HG03175 (cell line): ENCODE measurements at regions not wholly inside any gene's neighbourhood (a gene's known extent, or its start where the extent isn't known, plus 50 kb on each side); places are given as distances from the start of the nearest gene placed in this dataset.
"Not testable (repeated sequence)": the region's sequence is repeated elsewhere in the genome, so short reads cannot be mapped to it uniquely, and the experiment has no call there.

Source experiments
- ATAC-seq: cut with Tn5 transposase; IDR thresholded peaks from one replicate; pipeline ENCODE4 v1.9.1; 2021; ENCODE audit warnings: mild to moderate bottlenecking, moderate library complexity; ENCODE audit not compliant: unreplicated experiment

DNA sequence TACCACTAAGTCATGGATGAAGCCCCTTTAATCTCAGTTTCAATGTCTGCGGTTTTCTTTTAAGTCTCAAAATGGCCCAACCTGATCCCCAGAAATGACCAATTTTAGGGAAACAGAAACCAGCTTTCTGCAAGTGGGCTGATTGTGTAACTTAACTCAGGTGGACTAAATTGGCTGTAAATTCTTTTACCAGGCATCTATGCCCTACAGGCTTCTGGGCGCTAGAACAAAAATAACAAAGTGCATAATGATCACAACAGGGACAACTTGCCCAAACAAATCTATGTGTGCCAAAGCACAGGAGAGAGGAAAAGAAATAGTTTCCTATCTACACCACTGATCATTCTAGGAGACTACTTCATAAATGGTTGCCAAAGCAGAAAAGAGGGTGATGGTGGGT lies 112.3 kb upstream of the SETBP1 start:
- ATAC-seq: no peak

DNA sequence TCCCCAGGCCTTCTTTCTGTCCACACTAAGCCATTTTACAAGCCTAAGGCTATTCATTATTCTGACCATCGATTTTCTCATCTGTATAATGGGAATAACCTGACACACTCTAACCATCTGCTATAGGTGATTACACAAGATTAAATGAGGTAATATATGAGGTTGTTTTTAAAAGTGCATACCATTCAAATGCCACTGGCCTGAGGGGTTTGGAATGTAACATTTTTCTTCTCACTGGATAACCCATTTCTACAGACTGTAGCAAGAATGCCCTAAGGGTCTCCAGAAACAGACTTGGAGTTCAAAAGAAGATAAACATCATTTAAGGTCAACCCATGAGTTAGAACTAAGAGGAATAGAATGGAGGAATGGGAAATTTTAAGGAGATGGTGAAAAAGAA lies 111.7 kb upstream of the SETBP1 start:
- no peak for ATAC-seq

GRCh38 chr18:44569391-44570055 lies 111.2 kb upstream of the SETBP1 start:
- no peak for ATAC-seq

GRCh38 chr18:44579028-44579702 lies 101.5 kb upstream of the SETBP1 start:
- ATAC-seq: peak; percentile 67

- ATAC-seq: no peak
Observed at GRCh38 chr18:44579745-44580144, 100.9 kb upstream of the SETBP1 start.

DNA sequence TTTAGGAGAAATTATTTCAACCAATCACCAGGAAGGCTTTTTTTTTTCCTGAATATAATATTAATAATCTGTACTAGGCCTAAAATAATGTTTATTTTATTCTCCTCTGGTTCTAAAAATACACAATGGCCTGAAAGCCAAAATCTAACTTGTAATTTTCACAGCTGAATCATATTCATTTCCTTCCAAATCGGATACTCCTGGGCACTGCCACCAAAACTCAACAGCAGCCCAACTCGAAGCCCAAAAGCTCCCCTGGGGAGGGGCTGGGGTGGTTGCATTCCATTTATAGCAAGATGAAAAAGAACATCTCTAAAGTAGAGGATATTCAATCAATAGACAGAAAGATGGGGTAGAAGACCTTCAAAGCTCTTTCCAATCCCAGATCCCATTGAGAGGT lies 100.5 kb upstream of the SETBP1 start:
- no peak for ATAC-seq

DNA sequence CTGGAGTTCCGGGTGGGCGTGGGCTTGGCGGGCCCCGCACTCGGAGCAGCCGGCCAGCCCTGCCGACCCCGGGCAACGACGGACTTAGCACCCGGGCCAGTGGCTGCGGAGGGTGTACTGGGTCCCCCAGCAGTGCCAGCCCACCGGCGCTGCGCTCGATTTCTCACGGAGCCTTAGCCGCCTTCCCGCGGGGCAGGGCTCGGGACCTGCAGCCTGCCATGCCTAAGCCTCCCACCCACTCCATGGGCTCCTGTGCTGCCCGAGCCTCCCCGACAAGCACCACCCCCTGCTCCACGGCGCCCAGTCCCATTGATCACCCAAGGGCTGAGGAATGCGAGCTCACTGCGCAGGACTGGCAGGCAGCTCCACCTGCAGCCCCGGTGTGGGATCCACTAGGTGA lies 99.9 kb upstream of the SETBP1 start:
- ATAC-seq: not testable (repeated sequence)

DNA sequence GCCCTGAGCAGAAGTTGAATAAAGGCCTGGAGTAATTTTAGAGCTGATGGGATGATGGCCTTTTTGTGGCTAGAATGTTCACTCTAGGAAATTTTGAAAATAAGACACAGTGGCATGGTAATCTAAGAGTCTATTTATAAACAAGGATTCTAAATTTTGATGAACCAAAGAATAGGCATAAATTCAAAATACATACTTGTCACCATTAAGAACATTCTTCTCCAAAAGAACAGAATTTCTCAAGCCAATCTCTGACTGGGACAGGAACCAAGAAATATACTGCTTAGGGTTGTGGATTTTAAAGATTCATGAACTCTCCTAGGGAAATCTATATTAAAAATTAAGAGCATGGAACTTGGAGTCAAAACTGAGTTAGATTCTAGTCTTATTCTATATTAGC lies 98.2 kb upstream of the SETBP1 start:
- ATAC-seq: no peak

DNA sequence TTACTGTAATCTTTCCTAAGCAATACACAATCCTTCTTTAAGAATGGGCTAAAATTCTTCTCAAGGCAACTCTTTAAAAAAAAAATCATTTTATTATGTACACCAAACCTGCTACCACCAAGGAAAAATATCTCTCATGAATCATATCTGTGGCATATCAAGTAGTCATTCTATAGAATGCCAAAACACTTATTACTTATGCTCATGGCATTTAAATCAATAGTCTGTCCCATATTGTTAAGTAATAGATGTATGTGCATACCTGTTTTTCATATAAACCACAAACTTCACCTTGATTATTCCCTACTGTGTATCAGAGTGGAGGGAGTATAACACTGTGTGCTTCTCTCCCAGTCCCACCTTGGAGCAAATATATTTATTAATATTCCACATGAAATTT lies 95.8 kb upstream of the SETBP1 start:
- no peak for ATAC-seq

DNA sequence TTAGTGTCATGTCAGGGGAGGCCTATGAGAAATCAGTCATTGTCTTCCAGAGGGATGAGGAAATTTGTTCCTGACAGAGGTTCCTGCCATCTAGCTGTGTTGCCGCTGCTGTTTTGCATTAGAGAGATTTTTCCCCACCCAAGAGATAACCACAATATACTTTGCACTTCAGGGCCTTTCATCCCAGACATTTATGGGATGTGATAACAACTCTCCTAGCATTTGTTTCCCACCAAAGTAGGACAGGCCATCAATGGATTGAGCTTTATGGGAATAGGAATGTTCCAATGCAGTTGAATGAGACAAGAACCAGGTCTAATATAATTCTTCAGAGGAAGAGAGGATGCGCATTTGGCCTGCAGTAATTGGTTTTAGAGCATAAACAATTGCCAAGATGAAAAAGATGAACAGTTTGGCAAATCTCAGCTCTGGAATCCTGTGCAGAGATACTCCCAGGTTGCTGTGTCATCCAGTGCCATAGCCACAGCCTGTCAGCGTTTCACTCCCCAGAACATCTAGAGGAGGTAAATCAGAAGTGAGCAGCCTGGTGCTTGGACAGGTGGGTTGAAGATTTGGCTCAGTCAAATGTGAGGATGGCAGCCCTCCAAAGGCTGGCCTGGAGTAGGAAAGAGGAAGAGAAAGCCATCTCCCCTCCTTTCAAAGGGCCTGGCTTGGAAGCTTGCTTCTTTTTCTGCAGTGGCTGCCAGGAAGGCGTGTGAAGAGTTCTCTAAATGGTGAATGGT lies 93.7 kb upstream of the SETBP1 start:
- no peak for ATAC-seq

DNA sequence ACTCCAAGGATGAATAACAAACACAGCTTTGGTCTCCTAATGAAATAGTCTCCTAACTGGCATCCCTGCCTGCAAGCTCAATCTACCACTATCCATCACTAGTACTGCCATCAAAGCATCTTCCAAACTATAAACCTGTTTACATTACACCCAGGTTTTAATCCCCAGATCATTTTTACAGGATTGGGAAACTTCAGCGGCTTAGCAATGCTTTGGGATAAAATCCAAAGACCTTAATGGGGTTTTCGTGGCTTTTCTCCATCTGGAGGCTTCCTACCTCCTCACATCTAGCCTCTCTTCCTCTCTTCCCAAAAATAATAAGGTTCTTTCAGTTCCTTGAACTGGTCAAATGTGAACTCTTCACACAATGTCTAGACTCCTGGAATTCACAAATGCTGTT lies 92.2 kb upstream of the SETBP1 start:
- no peak for ATAC-seq

DNA sequence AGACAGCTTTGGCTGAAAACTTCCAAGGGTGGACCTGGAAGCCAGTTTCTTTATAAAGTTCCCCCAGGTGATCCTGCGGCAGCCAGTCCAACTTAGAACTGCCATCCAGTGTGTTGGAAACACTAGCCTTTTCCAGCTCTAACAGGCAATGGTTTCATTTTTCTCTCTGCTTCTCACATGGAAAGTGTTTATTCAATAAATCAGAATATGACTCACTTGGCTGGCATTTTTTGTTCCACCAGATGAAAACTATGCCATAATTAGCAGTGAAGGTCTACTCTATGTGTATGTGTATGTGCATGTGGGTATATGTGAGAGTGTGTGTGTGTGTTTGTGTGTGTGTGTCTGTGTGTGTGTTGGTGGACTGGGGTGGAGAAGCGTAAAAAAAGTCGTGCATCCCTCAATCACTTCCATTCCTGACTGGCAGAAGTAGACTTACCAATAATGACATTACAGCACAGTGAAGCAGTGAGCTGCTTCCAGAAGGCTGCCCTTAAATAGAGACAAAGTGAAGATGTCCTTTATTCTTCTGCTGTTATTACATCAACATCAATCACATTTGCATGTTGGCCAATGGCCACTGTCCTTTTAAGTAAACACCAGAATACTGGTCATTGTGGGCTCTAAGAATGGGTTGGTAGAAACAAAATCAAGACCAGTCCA lies 90.9 kb upstream of the SETBP1 start:
- ATAC-seq: no peak

- ATAC-seq: no peak
Observed at GRCh38 chr18:44590956-44591670, 89.6 kb upstream of the SETBP1 start.

DNA sequence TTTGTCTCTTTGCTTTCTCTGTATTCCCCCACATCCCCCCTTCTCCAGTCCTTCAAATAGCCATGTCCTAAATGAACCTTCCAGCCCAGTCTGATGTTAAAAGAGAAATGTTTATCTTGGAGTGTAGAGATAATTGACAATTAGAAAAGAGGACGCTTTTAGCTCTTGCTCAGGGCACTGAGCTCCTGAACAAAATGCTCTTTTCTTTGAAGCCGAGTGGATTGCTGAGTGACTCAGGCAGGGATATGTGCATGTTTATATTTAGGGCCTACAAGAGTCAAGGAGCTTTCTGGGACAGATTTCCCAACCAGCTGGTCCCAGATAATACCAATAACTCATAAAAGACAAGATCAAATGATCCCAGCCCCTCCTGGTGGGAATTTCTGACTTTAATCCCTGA lies 88.0 kb upstream of the SETBP1 start:
- no peak for ATAC-seq

DNA sequence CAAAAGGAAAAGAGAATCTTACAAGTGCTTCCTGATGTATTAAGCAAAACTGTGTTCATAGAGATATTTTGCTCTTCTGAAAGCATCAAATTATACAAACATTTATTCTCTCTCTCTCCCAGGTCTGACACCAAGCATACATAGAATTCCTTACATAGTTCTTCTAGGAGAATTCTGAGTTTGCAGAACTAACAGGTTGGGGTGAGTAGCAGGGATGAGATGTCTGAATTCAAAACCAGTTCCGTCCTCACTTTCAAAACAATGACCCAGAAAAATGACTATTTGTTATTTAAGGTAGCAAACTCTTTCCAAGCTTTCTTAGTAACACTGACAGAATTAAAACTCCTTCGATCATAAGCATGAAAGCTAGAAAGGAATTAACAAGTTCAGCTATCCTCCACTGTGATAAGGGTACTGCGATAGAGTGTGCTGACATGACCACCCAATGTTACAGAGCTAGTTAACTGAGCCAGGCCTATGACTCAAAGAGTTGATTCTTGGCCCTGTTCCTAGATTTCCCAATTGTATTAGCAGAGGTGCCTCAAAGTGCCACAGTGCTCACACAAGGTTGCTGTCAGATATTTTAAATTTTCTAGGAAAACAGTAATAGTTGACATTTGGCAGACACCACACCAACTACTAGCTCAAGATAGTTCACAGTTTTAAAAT lies 85.8 kb upstream of the SETBP1 start:
- no peak for ATAC-seq

GRCh38 chr18:44597797-44598196 lies 82.9 kb upstream of the SETBP1 start:
- ATAC-seq: no peak

GRCh38 chr18:44598514-44598913 lies 82.2 kb upstream of the SETBP1 start:
- no peak for ATAC-seq

DNA sequence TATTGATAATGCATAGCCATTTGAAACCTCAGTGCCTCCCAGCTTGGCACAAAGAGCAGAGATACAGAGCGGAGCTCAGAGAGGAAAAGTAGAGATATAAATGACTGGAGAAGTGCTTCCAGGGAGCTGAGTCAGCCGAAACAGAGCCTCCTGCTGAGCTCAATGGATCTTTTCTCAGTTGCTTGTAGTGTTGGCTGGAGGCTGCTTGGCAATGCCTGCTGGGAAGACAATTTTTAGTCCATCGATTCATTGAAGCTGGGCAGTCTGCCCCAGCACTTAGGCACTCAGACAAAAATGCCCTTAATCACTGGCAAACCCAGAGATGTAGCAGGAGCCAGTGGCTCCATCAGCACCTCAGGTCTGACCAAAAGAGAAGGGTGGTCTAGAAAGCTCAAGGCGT lies 81.3 kb upstream of the SETBP1 start:
- no peak for ATAC-seq

DNA sequence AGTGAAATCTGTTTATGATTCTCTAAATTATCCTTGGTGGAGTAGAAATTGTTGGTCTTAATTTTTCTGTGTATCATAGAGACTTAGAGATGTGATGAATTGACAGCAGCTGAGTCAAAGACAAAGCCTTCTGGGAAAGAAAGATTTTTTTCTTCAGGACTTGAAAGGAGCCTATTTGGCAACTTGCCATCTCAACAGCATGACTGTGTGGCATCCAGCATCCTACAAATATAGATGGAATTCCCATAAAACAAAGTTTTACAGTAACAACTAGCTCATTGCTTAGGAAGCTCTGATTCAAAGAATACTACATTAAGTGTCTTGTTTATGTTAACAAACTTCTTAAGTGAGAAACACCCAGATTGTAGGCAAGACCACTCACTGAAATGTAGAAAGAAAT lies 79.2 kb upstream of the SETBP1 start:
- ATAC-seq: no peak

GRCh38 chr18:44602380-44602779 lies 78.3 kb upstream of the SETBP1 start:
- no peak for ATAC-seq
